ENCODE measurements at regions not wholly inside any gene's neighbourhood (a gene's known extent, or its start where the extent isn't known, plus 50 kb on each side); places are given as distances from the start of the nearest gene placed in this dataset.

DNA sequence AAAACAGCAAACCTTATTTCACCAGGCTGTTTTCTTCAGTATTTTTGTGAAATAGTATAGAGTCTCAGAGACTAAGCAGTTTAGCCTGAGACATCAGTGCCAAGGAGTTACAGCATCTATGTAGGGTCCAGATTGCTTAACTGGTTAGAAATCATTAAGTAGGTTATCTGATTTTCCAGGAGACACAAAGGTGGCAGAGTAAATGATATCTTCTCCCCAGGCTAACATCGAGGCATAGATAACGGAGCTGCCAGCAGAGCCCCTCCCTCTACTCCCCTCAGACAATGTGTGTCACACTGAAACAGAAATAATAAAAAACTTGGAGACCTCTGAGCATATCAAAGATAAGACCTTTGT, 473.0 kb upstream of the CITED2 start:
- no peak for DNase-seq (ENCODE audit: low read depth)

DNA sequence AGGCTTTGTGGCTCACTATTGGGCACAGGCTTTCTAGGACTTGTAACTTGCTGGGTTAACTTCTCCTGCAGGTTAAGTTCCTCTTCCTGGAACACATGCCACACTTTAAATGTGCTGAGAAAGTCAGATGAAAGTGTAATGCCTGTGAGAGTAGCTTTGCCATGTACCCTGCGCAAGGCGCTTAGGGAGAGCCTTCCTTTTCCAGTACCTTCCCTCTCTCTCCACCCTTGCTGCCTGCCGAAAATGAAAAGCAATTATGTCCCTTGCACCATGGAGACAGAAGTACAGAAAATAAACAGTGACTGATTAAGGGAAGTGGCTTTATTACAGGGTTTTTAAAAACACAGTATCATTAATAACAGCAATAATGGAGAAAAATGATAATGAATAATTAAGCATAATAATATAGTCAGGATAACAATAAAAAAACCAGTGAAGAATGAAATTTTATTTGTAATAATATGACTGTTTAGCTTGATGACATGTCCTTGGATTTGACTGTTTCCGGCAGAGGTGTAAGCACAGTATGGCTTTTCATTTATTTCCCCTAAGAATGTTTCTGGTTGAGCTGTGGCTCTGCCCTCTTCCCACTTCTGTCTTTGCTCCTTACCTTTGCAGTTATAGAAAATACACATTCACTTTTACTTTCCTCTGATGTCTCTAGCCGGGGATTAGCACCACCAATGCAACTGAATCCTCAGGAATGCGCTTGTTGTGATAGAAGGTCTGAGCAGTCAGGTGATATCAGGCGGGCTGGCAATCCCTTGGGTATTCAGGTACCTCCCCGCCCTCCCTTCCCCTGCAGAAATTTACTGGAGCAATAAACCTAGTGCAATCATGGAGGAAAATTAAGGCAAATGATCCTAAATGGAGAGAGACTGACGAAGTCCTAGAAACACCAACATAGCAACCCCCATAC, 472.3 kb upstream of the CITED2 start:
- no peak for DNase-seq (ENCODE audit: low read depth)

DNA sequence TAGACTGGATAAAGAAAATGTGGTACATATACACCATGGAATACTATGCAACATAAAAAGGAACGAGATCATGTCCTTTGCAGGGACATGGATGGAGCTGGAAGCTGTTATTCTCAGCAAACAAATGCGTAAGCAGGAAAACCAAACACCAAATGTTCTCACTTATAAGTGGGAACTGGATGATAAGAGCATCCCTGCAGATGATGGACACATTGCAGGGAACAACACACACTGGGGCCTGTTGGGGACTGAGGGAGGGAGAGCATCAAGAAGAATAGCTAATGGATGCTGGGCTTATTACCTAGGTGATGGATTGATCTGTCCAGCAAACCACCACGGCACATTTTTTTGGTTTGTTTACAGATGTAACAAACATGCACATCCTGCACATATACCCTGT, 470.5 kb upstream of the CITED2 start:
- no peak for DNase-seq (ENCODE audit: low read depth)

DNA sequence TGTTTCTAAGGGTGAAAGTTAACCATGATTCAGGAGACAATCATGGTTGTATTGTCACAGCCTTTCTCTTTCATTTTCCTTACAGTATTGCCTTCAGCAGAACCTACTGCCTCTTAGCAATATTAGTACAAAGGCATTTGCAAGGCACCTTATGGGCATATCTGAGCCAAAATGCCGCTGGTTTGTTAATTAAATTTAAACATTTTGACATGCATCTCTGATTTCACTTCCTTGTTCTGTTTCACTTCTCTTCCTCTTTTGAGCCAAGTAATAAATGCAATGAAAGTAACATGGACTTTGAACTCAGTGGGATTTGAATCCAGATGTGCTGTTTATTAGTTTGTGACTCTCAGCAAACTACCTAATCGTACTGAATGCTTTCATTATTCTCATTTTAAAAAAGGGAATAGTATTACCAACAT, 467.4 kb upstream of the CITED2 start:
- DNase-seq (ENCODE audit: low read depth), result no peak

DNA sequence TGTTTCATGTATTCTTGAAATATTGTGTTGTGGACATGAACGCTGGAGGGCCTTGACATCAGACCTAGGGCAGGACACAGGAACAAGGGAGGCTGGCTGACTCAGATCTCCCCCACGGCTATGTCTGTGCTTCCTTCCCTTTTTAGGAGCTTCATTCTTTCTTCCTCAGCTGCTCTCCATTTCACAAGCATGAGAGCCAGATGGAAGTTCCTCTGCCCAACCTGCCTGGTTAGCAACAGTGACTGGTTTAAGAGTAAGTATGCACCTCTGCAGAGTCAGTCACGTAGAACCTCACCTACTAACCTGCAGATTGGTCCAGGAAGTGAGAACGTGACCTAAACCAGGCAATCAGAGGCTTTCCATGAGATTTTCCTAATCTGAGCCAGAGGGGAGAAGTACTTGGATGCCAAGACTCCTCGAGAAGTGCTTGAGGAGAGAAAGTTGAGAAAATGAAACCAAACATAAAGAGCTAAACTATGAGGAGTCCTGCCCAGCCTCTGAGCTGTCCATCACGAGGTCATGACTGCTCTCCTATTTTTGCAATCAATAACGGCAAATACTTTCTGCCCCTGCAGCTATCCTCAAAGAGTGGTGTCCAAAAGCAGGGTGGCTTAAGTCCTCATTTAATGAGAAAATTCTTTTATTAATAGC, 465.2 kb upstream of the CITED2 start:
- no peak for DNase-seq (ENCODE audit: low read depth)

DNA sequence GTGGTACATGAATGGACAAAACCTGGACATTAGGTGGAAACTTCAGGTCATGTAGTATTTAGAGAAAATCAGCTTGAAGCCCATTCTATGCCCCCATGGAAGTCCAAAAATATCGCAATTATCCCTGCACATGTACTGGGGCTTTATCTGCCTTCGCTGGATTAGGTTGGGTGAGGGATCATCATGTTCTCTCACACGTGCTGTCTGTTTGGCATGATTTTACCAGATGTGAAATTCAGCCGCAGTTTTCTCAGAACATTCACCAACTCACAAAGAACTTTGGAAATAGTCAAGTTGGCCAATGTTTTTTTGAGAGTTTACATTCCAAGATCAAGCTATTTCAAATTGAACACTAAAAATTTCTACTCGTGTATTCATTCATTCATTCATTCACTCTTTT, 459.8 kb upstream of the CITED2 start:
- DNase-seq (ENCODE audit: low read depth), result no peak

- no peak for DNase-seq (ENCODE audit: low read depth)
These were observed 459.1 kb upstream of the CITED2 start for GRCh38 chr6:139833592-139833991.

DNA sequence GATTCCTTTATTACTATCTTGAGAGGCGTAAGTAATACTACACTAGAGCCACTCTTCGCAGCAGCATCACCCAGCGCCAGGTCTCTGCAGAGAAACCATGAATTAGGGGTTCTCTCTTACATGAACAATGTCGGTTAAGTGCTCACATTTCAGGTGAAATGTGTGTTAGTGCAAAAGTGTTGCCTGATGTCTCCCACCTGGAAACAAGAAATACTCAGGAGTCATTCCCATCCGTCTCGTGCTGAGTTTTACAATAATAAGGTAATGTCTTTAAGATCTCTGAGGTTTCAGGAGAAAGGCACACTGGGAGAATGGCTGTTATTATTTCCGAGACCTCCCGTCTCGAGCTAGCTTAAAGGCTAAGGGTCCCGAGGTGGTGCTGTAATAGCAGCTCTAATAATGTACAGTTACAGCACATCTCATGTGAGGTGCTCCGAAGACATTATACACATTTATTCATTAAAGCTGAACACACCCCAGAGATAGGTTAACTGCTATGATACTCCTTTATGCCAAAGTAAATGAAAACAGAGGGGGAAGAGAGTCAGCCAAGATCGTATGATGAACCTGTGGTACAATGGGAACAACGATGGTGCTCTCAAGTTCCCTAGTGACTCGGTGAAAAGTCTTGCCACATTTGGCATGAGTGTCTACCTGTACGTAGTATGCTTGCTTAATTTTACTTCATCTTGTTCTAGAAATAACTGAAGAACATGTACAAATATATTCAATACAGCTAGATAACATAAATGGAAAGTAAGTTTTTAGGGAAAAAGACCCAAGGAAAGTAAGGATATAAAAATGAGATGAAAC, 458.3 kb upstream of the CITED2 start:
- no peak for DNase-seq (ENCODE audit: low read depth)

- DNase-seq (ENCODE audit: low read depth), result no peak
These were observed 455.1 kb upstream of the CITED2 start for GRCh38 chr6:139829576-139829975.

GRCh38 chr6:139828751-139829519, 454.5 kb upstream of the CITED2 start:
- no peak for DNase-seq (ENCODE audit: low read depth)

DNA sequence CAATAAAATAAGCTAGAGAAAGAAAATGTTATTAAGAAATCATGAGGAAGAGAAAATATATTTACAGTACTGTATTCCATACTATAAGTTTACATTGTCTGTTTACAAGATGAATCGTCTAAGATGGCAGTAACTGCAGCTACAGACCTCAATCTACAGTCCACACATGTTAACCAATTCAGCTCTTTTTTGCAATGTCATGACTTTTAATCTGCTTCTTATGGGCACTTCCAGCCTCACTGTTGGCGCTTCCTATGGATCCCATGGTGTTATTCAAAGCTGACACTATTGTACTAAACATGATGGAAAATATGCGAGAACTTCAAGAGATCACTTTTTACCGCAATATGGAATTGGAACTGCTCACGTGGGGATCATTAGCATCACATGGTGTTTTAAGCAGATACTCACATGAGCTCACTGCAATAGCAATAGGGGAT, 451.5 kb upstream of the CITED2 start:
- no peak for DNase-seq (ENCODE audit: low read depth)

DNA sequence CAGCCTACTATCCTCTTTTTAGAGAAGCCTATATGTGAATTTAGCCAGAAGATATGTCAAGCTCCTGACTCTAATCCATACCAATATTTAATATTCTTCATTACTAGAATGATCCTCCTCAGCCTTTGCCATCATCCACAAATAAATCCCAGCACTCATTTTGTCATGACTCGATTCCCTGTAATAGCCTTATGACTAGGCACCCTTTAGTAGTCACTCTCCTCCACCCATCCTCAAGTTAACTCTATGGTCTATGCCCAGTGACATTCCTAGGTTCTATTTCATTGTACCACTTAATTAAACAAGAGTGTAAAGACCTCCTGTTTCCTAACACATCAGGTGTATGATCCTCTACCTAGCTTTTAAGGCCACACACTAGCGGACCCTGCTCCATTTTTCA, 450.4 kb upstream of the CITED2 start:
- no peak for DNase-seq (ENCODE audit: low read depth)

DNA sequence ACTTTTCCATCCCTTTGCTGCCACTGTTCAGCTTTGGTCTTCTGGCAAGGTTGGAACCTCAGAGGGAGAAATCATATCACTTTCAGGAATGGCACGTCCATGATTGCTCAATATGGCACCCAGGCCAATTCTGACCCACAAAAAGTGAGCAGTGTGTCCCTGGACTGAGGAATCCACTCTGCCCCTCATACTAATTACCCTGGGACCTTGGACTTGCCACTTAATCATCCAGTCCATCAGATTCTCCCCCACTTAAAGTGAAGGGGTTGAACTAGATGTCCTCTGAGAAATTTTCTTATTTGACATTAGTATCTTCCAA, 449.3 kb upstream of the CITED2 start:
- DNase-seq (ENCODE audit: low read depth), result no peak

DNA sequence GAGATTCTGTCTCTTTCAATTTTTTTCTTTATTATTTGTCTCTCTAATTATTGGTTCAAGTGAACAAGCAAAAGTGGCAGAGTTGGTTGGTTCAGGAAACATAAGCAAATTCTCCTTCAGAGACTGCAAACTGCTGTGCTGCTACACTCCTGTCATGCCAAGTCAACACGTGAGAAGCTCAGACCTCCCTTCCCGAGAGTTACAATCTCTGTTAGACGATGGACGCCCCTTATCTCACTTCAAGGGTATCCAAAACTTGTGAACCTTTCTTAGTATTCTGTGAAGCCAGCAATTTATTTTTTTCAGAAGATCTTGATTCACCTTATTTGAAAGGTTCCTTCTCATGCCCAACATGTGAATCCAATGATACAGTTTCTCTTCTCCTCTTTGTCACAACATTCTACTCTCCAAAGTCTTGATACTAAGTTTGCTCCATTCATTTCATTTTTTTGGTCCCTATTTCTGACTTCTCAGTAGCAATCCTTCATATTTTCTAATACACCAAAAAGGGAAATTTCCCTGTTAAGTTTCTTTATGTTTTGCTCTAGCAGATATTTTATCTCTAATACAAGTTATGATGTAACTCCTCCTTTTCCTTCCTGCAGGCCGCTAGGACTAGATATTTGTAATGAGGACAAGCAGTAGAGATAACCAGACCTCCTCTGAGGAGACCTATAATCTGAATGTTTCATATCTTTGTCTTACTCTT, 448.8 kb upstream of the CITED2 start:
- no peak for DNase-seq (ENCODE audit: low read depth)

DNA sequence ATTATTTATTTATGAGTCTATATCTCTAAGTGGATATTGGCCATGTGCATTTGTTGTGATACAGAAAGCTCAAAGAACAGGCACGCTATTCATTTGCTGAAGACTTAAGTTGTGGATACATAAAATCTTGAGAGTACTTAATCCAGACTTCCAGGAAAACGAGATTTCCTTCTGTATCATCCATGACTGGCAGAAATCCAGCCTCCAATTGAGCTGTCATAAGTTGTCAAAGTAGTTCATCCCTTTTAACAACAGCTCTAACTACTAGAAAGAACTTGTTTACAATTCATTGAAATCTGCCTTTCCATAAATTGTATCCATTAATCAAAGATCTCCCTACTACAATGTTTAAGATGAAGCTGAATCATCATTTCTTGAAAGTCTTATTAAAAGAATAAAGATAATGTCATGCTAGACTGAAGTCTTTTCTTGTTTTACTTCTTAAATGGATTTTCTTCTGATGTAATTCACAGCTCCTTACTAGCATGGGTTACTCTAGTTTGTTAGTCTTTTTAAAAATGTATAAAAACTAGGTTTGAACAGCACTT, 447.3 kb upstream of the CITED2 start:
- no peak for DNase-seq (ENCODE audit: low read depth)

DNA sequence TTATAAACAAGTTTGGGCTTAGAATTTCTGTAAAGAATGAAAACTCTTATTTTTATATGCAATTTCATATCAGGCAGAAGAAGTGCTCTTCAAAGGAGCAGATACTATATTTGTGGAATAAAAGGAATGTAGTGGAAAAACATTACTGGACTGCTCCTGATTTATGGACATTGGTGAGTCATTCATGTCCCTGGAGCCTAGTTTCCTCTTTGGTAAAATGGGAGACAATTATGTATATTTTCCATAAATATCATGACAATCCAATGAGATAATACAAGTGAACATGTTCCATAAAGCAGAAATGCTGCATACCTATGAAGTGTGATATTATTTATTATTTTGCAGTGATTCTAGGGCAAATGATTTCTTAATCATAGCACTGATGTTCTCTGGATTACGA, 445.8 kb upstream of the CITED2 start:
- DNase-seq (ENCODE audit: low read depth), result no peak

GRCh38 chr6:139819776-139820175, 445.3 kb upstream of the CITED2 start:
- DNase-seq (ENCODE audit: low read depth), result no peak

GRCh38 chr6:139812939-139813338, 438.5 kb upstream of the CITED2 start:
- DNase-seq (ENCODE audit: low read depth), result no peak

GRCh38 chr6:139801571-139802321, 427.3 kb upstream of the CITED2 start:
- no peak for DNase-seq (ENCODE audit: low read depth)

DNA sequence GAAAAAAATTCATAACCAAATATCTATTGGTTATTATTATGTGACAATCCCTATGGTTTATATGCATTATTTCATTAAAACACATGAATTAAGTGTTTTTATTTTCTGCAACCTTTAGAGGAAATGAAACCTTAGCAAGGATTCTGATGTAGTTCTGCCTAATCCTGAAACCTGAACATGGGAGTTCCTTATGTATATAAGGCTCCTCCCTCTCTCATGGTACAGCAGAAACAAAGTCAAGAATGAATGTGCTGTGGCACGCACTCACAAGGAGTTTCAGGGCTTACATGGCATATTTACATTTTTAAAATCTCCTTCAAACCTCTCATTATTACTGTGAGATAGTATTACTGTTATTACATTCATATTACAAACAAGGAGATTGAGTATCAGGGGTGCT, 426.4 kb upstream of the CITED2 start:
- DNase-seq (ENCODE audit: low read depth), result no peak
